Activated naive CD8-positive, alpha-beta T cell treated with anti-CD3 and anti-CD28 coated beads, Interleukin-2, amount 50 U/mL, for 24 hours (primary cell): ENCODE measurements at regions not wholly inside any gene's neighbourhood (a gene's known extent, or its start where the extent isn't known, plus 50 kb on each side); places are given as distances from the start of the nearest gene placed in this dataset.
"Not testable (repeated sequence)": the region's sequence is repeated elsewhere in the genome, so short reads cannot be mapped to it uniquely, and the experiment has no call there.

Experiments used
- ATAC-seq: fragments of 150-1000 bp; cut with Tn5 transposase; one replicate; pipeline ENCODE4 v1.10.0; 2021
- DNase-seq: peaks from one replicate; pipeline ENCODE4 v3.0.0; 2021
- H3K27ac Mint-ChIP-seq: one replicate; pipeline ENCODE4 v1.8.0; 2021; ENCODE audit warnings: mild to moderate bottlenecking, mixed read lengths
- H3K27me3 Mint-ChIP-seq: one replicate; pipeline ENCODE4 v1.8.0; 2021; ENCODE audit warnings: mixed read lengths
- H3K36me3 Mint-ChIP-seq: one replicate; pipeline ENCODE4 v1.8.0; 2021; ENCODE audit warnings: low read depth, mixed read lengths
- H3K4me1 Mint-ChIP-seq: one replicate; pipeline ENCODE4 v1.8.0; 2021; ENCODE audit warnings: mixed read lengths
- H3K4me3 Mint-ChIP-seq: one replicate; pipeline ENCODE4 v1.8.0; 2021; ENCODE audit warnings: mild to moderate bottlenecking, moderate library complexity, mixed read lengths
- H3K9me3 Mint-ChIP-seq: one replicate; pipeline ENCODE4 v1.8.0; 2021; ENCODE audit warnings: mixed read lengths

DNA sequence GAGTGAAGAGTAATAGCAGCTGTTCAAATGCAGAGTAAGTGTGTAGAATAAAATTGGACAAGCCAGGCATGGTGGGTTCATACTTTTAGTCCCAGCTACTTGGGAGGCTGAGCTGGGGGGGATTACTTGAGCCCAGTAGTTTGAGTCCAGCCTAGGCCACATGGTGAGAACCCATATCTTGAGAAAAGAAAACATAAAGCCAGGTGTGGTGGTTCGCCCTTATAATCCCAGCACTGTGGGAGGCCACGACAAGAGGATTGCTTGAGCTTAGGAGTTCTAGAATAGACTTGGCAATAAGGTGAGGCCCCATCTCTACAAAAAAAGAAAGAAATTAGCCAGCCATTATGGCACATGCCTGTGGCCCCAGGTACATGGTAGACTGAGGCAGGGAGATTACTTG, 1241.1 kb downstream of the UQCRFS1 start:
- H3K4me1 Mint-ChIP-seq, result no peaks in the 10 kb centered on the region
- H3K27ac Mint-ChIP-seq, result no peak overlapping the region
- no peaks in the 10 kb centered on the region for H3K36me3 Mint-ChIP-seq
- DNase-seq, result no peak
- peaks cover 2% of the 10 kb centered on the region for H3K27me3 Mint-ChIP-seq
- no peak overlapping the region for H3K4me3 Mint-ChIP-seq
- ATAC-seq, result no peak
- H3K9me3 Mint-ChIP-seq, result no peaks in the 10 kb centered on the region

DNA sequence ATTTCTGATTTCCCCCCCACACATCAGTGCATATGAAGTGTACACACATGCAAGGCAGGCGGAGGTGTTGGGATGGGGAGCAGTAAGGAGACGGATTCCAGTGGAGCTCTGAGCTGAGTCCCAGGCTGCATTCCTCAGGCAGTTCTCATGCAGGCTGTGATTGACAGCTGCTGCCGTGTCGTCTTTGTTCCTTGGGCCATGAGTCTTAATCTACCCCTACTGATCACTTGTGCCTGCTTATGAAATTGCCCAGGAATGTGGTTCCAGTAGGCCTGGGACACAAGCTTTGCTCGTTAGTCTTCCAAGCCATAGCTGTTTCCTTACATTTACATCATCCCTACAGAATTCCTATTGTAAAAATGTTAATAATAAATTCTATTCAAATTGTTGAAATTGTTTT, 1241.9 kb downstream of the UQCRFS1 start:
- no peak overlapping the region for H3K27ac Mint-ChIP-seq
- DNase-seq (no peak), ATAC-seq (no peak)
- H3K36me3 Mint-ChIP-seq, result no peaks in the 10 kb centered on the region
- H3K4me3 Mint-ChIP-seq, result no peak overlapping the region
- no peaks in the 10 kb centered on the region for H3K4me1 Mint-ChIP-seq
- no peaks in the 10 kb centered on the region for H3K9me3 Mint-ChIP-seq
- H3K27me3 Mint-ChIP-seq, result peaks cover 2% of the 10 kb centered on the region

DNA sequence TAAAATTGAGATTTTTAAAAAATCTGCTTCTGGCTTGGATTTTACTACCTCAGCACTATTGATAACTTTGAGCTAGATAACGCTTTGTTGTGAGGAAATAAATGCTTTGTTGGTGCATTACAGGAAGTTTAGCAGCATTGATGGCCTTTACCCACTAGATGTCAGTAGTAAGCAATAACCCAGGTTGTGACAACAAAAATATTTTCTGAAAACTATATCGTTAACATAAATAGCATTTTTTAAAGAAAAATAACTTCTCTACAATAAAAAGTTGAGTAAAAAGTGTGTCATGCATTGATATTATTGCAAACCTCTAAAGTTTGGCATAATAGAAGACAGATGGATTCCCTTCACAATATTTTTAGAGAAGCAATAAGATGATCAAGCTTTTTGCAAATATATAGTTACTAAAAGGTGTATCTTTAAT, 1246.5 kb downstream of the UQCRFS1 start:
- DNase-seq, result no peak
- H3K9me3 Mint-ChIP-seq, result no peaks in the 10 kb centered on the region

DNA sequence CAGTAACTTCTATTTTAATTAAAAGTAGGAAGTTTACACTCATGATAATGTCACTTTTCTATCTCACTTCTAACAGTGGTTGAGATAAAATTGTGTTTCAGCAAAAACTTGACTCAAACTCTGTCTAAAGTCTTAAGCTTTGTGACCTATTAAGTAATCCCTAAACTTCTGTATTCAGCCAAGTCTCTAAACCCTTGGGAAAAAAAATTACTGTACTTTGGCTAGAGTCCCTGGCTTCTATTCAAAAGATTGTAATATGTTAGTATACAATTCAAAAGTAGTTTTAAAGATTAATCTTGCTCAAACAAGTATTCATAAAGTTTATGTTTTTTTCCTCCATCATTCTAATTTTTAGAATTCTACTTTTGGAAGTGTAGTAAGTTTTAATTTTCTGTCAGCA, 1248.8 kb downstream of the UQCRFS1 start:
- H3K4me3 Mint-ChIP-seq, result no peak overlapping the region
- no peaks in the 10 kb centered on the region for H3K36me3 Mint-ChIP-seq
- no peaks in the 10 kb centered on the region for H3K4me1 Mint-ChIP-seq
- H3K27me3 Mint-ChIP-seq, result peaks cover 12% of the 10 kb centered on the region
- H3K27ac Mint-ChIP-seq, result no peak overlapping the region
- DNase-seq (no peak), ATAC-seq (no peak)
- no peaks in the 10 kb centered on the region for H3K9me3 Mint-ChIP-seq

More for the DNA sequence above, 1246.5 kb downstream of the UQCRFS1 start:
- H3K36me3 Mint-ChIP-seq, result no peaks in the 10 kb centered on the region
- H3K4me3 Mint-ChIP-seq, result no peak overlapping the region
- peaks cover 12% of the 10 kb centered on the region for H3K27me3 Mint-ChIP-seq
- no peak overlapping the region for H3K27ac Mint-ChIP-seq
- H3K4me1 Mint-ChIP-seq, result no peaks in the 10 kb centered on the region
- no peak for ATAC-seq

DNA sequence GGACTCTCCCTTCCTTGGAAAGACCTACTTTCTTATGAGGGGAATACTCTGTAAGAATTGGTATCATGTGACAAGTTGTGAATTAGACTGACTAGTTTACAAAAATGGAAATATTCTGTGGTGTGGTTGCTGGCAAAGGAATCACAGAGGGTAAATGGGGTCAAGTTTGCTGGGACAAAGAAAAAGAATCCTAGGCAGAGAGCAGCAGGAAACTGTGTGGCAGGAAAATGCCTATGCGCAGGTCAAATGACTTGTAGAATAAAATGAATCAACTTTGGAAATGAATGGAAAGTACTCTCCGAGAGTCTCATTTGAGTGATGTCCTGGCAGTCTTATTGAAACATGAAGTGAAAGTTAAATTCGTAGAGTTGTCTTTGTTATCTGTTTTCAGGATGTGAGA, 1250.7 kb downstream of the UQCRFS1 start:
- Mint-ChIP-seq H3K4me1 (no peaks in the 10 kb centered on the region), H3K27ac (no peak overlapping the region), H3K9me3 (no peaks in the 10 kb centered on the region), H3K36me3 (no peaks in the 10 kb centered on the region), H3K27me3 (peaks cover 11% of the 10 kb centered on the region), H3K4me3 (no peak overlapping the region)
- no peak for DNase-seq
- no peak for ATAC-seq

DNA sequence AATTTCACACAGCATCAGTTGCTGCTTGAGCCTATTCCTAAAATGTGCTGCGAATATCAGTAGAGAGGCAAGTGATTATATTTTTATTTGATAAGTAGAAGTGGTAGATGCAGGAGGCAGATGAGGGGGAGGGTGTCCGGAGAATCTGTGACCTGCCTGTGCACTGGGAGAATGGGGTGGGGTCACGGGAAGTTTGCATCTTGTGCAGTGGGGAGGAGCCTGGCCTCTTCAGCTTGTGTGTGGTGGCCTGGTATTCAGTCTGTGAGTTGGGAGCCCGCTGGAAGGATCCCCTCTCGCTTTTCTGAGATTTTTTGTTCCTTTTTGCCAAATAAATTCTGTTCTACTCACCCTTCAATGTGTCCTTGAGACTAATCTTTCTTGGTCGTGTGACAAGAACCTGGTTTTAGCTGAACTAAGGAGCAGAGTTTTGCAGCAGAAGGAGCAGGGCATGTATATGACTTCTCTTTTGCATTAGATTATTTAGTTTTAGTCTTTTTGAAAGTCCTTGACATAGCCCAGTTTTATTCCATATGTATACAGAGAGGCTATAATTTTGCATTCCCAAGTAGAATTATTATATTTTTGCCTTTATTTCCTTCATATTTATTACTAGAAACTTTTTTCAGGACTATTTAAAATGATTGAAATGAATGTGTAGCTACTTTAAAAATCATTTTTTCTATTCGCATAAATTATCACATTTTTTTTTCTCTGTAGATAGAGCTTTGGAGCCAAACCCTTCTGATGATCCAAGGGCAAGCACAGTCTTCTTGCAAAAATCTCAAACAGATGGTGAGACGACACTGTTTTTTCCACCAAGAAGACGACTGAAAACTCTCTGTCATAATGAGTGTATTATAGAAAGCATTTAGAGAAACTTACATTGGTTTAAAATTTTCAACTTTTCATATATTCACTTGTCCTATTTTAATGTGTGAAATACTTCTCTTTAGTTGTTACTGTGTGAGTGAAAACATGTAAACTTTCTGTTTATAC, 1257.2 kb downstream of the UQCRFS1 start:
- no peaks in the 10 kb centered on the region for H3K27me3 Mint-ChIP-seq
- H3K36me3 Mint-ChIP-seq, result no peaks in the 10 kb centered on the region
- H3K9me3 Mint-ChIP-seq, result no peaks in the 10 kb centered on the region
- no peak overlapping the region for H3K27ac Mint-ChIP-seq
- no peak for ATAC-seq
- no peak for DNase-seq
- no peak overlapping the region for H3K4me3 Mint-ChIP-seq
- no peaks in the 10 kb centered on the region for H3K4me1 Mint-ChIP-seq

DNA sequence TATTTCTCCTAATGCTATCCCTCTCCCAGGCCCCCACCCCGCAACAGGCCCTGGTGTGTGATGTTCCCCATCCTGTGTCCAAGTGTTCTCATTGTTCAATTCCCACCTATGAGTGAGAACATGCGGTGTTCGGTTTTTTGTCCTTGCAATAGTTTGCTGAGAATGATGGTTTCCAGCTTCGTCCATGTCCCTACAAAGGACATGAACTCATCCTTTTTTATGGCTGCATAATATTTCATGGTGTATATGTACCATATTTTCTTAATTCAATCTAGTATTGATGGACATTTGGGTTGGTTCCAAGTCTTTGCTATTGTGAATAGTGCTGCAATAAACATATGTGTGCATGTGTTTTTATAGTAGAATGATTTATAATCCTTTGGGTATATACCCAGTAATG, 1270.3 kb downstream of the UQCRFS1 start:
- not testable (repeated sequence) for H3K36me3 Mint-ChIP-seq, DNase-seq, ATAC-seq, H3K27me3 Mint-ChIP-seq, H3K4me3 Mint-ChIP-seq, H3K27ac Mint-ChIP-seq, H3K4me1 Mint-ChIP-seq
- peaks cover 12% of the 10 kb centered on the region for H3K9me3 Mint-ChIP-seq

DNA sequence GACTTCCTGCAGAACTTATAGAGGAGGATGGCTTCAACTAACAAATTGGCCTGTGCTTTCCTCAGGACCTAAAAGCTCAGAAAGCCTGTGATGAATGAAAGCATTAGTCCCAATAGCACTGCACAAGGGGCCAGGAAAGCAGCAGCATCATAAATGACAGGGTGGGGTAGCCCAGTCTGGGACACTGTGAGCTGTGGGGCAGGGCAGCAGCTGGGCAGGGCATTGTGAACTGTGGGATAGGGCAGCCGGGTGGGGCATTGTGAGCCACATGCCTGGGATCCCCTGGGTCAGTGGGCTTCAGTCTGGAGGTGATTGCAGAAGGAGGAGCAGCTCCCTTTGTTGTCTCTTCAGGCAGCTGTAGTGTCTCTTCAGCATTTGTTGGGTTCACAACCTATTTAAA, 1276.8 kb downstream of the UQCRFS1 start:
- Mint-ChIP-seq H3K9me3 (no peaks in the 10 kb centered on the region), H3K36me3 (no peaks in the 10 kb centered on the region), H3K4me1 (no peaks in the 10 kb centered on the region), H3K27ac (no peak overlapping the region), H3K4me3 (no peak overlapping the region), H3K27me3 (peaks cover 4% of the 10 kb centered on the region)
- no peak for DNase-seq
- ATAC-seq, result no peak

DNA sequence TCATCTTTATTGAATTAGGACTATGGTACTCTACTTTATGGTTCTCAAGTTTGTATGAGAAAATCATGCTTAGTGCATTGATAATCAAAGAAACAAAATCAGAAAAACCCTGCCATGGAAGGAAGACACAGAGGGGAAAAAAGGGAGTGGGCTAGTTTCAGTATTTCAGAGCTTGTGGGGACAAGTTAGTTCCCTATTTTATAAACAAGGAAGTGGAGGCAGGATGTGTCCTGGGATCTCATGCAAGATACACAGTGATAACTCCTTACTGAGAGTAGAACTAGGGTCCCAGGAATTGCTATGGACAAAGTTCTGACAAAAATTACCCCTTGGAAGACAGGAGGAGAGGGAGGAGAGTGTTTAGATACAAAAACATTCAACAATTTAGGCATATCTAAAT, 1277.3 kb downstream of the UQCRFS1 start:
- Mint-ChIP-seq H3K4me1 (no peaks in the 10 kb centered on the region), H3K27me3 (peaks cover 4% of the 10 kb centered on the region), H3K9me3 (no peaks in the 10 kb centered on the region), H3K36me3 (no peaks in the 10 kb centered on the region), H3K27ac (no peak overlapping the region), H3K4me3 (no peak overlapping the region)
- DNase-seq (no peak), ATAC-seq (no peak)

DNA sequence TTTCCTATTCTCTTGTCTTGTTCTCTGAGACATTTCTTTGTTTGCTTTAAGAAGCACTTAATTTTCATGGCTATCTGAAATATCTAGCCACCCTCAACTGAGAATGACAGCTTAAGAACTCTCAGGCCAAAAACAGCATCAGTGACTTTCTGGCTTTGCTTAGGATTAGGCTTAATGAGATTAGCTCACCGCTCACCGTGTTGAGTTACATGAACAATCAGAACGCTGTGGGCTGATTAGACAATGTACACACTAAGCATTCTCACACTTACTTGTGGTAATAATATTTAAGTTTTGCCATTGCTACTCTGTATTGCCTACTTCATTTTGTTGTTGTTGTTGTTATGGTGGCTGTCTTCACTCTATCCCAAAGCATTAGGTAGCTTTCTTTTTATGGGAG, 1283.6 kb downstream of the UQCRFS1 start:
- Mint-ChIP-seq H3K4me3 (no peak overlapping the region), H3K4me1 (no peaks in the 10 kb centered on the region), H3K27ac (no peak overlapping the region), H3K36me3 (no peaks in the 10 kb centered on the region), H3K9me3 (peaks cover 5% of the 10 kb centered on the region), H3K27me3 (peaks cover 3% of the 10 kb centered on the region)
- no peak for DNase-seq
- no peak for ATAC-seq

DNA sequence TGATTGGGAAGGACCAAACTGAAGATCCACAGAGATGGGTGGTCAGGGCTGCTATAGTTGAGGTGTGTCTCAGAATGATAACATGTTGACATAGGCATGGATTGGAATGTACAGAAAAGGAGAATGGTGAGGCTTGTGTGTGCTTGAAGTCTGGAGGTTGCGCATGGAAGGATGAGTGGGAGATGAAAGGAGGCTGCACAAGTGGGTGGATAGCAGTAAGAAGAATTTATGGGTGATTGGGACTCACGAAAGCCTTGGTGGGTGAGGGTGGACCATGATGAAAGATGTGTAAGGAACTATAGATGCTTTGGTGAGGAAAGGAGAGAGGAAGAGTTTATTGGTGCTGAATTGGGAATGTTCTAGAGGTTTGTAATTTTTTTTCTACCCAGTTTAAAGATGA, 1287.7 kb downstream of the UQCRFS1 start:
- Mint-ChIP-seq H3K4me3 (no peak overlapping the region), H3K36me3 (no peaks in the 10 kb centered on the region), H3K4me1 (no peaks in the 10 kb centered on the region), H3K27me3 (peaks cover 3% of the 10 kb centered on the region), H3K27ac (no peak overlapping the region), H3K9me3 (peaks cover 5% of the 10 kb centered on the region)
- no peak for DNase-seq
- ATAC-seq, result no peak

DNA sequence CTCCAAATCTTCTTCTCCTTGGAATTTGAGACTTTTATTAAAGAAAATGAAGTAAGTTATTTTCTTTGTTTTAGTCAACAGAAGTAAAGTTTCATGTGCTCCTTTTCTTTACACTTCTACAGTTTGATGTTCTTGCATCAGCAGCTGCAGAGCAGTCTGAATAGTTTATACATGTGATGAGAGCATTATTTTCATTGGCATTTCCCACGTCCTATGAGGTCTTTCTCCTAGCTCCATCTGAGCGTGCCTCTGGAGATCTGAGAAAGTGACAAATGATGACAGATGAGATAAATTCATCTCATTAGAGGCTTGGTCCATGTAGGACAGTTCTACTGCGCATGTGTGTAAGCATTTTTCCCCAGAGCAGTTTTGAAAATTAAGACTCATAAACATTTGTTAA, 1290.0 kb downstream of the UQCRFS1 start:
- Mint-ChIP-seq H3K9me3 (peaks cover 5% of the 10 kb centered on the region), H3K4me1 (no peaks in the 10 kb centered on the region), H3K4me3 (no peak overlapping the region), H3K36me3 (no peaks in the 10 kb centered on the region), H3K27ac (no peak overlapping the region), H3K27me3 (peaks cover 3% of the 10 kb centered on the region)
- no peak for DNase-seq
- ATAC-seq, result no peak

DNA sequence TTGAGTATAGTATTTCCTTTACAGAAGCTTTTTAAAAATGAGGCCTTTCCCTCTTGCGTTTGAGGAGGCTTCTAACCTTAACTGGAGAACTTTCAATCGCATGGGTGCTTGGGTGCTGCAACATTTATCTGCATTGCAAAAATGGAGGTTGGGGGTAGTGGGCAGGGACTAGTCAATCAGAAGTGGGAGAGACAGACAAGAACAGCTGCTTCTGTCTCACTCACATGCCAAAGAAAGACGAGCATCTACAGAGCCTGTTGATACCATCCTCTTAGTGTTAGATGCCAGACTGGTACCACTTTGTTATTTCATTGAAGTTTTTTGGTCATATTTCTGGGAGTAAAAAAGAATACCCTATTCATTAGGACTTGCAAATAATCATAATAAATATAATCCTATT, 1292.2 kb downstream of the UQCRFS1 start:
- Mint-ChIP-seq H3K4me1 (no peaks in the 10 kb centered on the region), H3K4me3 (no peak overlapping the region), H3K36me3 (no peaks in the 10 kb centered on the region), H3K9me3 (peaks cover 5% of the 10 kb centered on the region), H3K27me3 (peaks cover 3% of the 10 kb centered on the region), H3K27ac (no peak overlapping the region)
- DNase-seq, result no peak
- no peak for ATAC-seq

DNA sequence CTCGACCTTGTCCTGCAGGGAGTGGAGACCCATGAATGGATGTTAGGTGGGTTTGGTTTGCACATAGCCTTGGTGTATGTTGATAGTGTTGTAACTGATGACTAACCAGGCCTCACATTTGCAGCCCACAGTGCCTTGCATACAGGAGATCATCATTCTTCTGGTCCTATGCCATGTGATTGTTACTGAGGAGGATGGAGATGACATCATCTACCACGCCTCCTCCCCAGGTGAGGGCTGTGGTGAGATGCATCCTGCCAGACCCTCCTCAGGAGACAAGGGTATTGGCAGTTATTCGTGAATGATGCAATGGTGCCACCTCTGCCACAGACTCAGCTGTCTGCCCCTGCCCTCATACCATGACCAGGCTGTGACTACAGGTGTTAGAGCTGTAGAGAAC, 1294.1 kb downstream of the UQCRFS1 start:
- no peaks in the 10 kb centered on the region for H3K27me3 Mint-ChIP-seq
- ATAC-seq, result no peak
- no peak overlapping the region for H3K27ac Mint-ChIP-seq
- H3K4me3 Mint-ChIP-seq, result no peak overlapping the region
- H3K36me3 Mint-ChIP-seq, result no peaks in the 10 kb centered on the region
- H3K4me1 Mint-ChIP-seq, result no peaks in the 10 kb centered on the region
- H3K9me3 Mint-ChIP-seq, result no peaks in the 10 kb centered on the region
- DNase-seq, result no peak

DNA sequence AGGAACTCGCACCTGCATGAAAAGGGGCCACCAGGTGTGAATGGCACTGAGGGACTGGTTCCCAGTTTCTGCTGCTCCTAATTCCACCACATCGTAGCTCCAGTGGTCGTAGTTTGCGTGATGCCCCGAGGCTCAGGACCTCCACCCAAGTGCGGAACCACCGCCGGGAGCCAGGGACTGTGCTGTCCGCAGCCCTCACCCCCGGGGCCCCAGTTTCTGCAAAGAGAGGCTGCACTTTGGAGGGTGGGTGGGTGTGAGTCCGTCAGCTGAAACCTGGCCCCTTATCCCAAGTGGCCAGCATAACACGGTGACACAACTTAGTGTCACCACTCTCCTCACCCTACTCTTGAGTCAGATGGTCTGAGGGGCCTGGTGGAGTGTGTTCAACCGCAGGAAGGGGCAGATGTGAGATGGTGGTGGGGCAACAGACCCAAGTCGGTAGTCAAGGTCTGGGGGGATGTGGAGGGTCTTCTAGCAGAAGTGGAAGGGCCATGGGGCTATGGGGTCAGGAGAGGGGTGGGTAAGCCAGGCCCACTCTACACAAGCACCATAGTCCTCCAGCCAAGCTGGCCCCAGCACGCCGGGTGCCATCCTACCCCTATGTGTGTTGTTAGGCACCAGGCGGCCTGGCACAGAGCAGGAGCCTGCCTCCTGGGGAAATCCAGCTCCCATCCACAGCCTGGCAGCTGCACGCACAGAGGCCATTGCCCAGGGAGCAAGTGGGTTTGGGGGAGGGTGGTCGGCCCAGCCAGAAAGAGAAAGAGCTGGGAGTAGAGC, 1301.6 kb downstream of the UQCRFS1 start:
- no peak for DNase-seq
- Mint-ChIP-seq H3K4me1 (no peaks in the 10 kb centered on the region), H3K4me3 (no peak overlapping the region), H3K27me3 (no peaks in the 10 kb centered on the region), H3K9me3 (peaks cover 3% of the 10 kb centered on the region), H3K27ac (no peak overlapping the region), H3K36me3 (no peaks in the 10 kb centered on the region)
- no peak for ATAC-seq
